ENCODE measurements at regions not wholly inside any gene's neighbourhood (a gene's known extent, or its start where the extent isn't known, plus 50 kb on each side); places are given as distances from the start of the nearest gene placed in this dataset.

DNA sequence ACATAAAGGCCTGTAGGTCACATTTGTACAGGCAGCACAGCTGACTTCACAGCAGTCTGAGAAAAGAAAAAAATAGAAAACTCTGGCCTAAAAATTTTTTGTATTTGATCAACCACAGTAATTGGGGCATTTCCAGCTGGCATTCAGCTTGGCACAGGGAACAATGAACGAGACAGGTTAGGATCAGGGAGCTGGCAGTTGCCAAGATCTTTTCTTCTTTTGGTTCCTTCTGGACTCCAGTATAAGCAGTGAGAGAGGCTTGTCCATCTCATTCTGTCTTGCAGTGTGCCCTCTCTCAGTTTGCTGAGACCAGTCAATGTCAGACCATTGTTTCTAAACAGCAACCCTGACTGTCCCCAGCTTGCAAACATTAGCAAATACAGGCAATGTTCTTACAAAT lies 601.1 kb downstream of the TLR4 start:
- no peak for DNase-seq (ENCODE audit: low read depth)

DNA sequence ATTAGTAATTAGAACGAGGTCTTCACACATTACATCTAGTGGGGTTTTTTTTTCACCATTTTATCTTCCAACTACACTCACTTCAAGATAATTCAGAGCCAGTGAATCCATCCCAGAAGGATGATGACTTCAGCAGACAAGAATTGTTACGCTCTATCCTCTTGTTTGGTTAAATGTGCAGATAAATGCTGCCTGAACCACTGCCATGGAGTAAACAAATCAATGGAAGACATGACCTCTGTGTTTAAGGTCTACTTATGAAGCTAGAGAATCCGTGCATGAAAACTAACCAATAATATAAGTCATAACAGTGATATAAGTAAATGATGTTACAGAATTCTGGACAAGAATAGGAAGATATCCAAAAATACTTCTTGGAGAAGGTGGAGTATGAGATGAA lies 602.6 kb downstream of the TLR4 start:
- DNase-seq (ENCODE audit: low read depth), result peak; percentile 3

DNA sequence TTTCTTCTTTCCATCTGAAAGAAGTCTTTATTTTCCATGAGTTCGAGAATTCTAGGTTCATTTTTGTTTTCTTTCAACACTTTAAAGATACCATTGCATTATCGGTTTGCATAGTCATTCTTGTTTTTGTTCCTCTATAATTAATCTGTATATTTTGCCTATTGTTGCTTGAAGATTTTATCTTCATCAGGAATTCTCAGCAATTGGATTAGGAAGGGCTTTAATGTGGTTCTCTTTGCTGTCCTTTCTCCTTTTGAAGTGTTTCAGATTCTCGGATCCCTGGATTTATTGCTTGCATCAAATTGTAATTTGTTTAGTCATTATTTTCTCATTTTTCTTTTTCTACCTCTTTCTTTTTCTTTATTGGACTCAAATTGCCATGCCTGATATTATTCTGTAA lies 609.8 kb downstream of the TLR4 start:
- no peak for DNase-seq (ENCODE audit: low read depth)

DNA sequence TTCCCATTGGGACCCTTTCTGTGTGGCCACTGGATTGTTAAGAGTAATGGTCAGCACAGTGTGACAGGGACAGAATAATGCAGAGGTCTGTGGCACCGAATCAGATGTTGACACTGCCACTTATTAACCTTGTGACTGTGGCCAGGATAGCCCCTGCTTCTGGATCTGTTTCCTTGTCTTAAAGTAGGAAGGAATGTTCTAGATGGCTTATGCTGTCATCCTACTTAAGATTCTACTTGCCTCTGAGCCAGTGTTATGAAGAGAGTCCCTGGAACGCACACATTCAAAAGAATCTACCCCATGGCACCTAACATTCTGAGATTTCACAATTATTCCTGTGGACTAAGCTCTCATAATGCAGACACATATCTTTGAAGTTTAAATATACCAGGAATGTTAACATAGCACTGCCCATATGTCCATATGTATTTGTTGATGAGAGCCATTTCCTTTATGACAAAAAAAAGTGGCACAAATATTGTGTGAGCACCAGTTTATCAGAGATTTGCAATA lies 612.7 kb downstream of the TLR4 start:
- DNase-seq (ENCODE audit: low read depth), result no peak

DNA sequence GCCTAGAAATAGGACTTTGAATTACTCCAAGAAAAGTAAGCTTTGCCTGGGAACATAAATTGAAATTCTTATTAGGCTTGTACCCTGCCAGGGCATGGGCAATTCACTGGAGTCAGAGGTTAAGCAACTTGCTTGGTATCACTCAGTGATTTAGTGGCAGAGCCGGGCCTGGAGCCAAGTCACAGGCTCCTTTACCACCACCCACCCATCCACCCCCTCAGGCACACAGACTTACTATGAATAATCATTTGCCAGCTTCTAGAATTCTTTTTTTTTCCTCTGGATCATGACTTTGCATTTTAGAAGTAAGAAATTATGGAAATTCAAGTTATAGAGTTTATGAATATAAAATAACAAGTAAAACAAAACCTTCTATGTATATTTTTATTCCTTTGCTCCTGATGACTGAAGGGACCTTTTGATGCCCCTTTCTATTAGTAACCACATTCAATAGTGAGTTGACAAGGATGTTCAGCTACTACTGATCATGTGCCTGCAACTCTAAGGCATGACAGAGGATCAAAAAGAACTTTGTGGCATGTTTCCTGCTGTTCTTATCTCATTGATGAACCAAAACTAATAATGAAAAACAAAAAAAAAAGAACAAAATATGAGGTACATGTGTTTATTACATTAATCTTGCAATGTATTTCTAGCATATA lies 614.7 kb downstream of the TLR4 start:
- peak; percentile 20 for DNase-seq (ENCODE audit: low read depth)

DNA sequence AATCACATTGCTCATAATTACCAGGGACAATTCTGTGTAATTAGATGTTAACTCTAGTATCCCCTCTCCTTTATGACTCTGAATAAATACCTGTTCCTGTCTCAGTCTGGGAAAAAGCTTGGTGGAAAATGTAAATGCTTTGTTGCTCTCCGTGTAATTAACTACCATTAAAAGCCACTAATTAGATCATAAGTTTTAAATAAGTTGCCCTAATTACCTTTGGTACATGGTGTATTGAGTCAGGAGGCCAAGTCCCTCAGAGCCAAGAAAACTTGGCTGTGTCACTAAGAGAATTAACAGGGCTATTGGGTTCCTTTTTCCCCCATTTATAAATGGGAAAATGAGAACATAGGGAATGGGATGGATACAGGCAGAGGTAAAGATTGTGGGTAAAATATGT lies 617.6 kb downstream of the TLR4 start:
- no peak for DNase-seq (ENCODE audit: low read depth)

DNA sequence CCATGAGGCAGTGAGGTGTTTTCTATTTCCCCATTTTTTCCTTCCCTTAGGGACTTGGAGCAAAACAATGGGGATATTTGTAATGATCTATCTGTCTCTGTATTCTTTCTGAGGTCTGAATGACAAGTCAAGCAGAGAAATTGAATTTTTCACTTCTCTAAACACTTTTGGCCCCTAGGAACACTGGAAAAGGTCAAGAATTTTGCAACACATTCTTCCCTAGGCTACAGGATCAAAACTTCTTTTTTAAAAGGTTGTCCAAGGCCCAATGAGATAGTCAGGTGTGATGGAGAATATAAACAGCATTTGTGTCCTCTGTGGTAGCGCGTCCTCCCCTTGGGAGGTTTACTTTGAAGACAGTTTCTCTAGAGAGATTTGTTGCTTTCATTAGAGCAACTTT lies 620.5 kb downstream of the TLR4 start:
- DNase-seq (ENCODE audit: low read depth), result no peak

DNA sequence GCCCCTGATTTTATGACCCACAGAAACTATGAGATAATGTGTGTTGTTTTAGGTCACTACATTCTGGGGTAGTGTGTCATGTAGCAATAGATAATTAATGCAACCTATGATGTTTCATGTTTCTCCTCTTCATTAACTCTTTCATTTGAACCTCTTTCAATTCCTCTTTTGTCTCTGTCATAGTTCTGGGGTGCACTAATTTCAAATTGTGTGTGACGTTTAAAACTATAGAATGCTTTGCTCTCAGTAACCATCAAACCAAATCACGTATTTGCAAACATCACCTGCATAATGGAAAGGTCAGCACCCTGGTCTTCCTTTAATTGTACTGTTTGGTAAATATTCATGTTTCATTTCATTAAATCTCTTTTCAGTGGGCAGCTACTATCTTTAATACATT lies 621.6 kb downstream of the TLR4 start:
- no peak for DNase-seq (ENCODE audit: low read depth)

DNA sequence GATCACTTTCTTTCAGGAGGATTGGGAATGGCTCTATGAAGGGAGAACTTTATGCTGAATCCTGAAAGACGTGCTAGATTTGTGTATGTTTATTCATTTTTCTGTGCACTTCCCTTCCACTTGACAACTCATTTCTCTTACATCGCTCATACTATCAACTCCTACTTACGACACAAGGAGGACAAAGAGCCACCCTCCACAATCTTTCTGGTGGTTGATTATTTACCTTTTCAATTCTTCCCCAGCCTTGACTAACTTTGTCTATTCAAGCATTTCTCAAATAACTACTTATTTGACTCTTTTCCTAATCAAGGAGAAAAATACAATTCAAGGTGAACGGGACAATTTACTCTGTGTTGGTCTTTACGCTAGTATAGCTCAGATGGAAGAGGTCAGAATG lies 622.1 kb downstream of the TLR4 start:
- DNase-seq (ENCODE audit: low read depth), result no peak

DNA sequence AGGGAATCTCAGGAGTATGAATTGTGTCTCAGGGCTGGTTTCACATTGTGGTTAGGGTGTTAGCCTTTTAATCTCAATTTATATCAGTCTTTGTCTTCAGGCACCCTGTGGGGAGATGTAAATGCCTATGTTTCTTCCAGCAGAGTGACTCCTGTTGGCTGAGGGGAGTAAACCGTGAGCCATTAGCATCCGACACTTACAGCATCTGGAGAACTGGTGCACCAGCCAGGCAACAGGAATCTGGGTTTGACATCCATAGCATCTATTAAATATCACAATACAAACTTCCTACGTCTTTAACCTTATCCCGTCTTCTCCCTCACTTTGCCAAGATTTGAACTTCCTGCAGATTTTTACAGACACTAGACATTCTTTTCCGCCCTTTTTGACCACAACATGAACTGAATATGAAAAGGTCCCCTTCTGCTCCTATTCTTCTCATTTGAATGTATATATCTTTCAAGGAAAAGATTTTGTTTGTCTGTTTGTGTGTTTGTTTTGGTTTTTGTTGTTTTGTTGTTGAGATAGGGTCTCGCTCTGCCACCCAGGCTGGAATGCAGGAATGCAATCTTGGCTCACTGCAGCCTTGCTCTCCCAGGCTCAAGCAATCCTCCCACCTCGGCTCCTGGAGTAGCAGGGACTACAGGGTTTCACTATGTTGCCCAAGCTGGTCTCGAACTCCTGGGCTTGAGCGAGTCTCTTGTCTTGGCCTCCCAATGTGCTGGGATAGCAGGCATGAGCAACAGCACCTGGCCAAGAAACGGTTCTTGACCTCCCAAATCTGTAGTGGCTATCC lies 626.2 kb downstream of the TLR4 start:
- DNase-seq (ENCODE audit: low read depth), result peak; percentile 12

DNA sequence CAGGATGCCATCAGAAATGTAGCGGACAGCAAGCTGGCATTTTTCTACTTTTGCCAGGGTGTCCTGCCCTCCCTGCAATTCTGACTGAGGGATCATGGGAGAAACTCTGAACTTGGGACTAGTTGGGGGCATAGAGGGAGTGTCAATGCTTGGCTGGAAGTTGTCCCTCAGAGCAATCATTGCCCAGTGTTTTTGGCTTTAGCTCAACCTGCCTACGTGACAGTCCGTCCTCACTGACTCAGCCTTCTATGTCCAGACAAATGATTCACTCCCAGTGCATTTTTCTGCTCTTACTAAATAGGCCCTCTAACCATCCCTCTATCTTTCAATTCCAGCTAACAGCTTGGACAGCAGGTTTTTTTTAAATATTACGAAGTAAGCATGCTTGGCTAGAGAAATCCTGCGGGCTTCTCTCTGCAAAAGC lies 627.4 kb downstream of the TLR4 start:
- peak; percentile 91 for DNase-seq (ENCODE audit: low read depth)

DNA sequence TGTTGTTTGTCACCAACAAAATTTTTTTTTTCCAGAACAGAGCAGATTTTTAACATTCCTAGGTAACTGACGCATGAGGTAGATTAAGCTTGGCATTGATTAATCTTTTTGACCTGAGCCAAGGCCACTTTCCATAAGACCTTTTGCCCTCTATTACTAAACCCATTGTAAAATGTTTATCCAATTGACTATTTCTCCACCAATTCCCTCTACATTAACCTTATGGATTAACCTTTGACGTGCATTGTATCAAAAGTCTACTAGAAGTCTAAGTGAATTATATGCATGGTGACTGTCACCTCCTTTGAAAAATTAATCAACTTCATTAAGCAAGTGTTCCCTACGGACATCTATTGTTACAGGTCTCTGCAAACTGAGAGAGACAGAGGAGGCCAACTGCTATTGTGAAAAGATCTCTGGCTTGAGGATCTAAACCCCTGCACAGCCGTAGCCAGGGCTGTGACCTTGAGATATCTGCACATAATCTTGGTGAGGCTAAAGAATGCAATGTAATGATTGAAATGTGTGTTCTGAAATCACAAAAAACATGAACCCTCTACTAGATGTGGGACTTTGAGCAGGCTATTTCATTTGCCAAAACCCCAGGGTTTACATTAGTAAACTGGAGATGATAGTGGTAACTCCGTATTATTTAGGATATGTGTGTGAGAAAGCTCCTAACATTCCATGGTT lies 632.2 kb downstream of the TLR4 start:
- peak; percentile 53 for DNase-seq (ENCODE audit: low read depth)

DNA sequence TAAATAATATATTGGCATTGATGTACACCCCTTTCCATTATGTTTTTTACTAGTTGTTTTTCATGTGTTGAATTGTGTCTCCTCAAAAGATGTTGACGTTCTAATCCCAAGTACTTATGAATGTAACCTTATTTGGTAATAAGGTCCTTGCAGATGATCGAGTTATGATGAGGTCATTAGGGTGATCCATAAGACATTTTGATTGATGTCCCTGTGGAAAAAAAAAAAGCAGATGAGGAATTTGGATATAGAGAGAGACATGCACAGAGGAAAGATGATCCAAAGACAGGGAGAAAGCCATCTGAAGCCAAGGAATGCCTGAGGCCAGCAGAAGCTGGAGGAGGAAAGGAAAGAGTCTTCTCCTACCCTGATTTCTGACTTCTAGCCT lies 632.7 kb downstream of the TLR4 start:
- peak; percentile 63 for DNase-seq (ENCODE audit: low read depth)

DNA sequence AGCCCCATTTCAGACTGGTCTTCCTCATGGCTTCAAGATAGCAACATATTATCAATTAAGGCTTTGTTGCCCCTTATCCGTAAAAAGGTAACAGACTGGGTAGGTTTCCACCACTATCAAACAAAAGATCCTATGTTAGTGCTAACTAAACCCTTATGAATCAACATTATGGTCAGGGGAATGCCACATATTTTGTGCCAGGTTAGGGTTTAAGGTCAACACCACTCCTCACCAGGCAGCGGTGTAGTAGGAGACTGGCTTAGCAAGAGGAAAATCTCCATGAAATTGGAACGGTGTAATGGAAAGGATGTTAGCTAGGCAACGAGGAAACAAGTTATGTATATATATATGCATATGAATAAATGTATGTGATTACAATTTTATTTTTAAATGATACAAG lies 655.8 kb downstream of the TLR4 start:
- DNase-seq (ENCODE audit: low read depth), result no peak

DNA sequence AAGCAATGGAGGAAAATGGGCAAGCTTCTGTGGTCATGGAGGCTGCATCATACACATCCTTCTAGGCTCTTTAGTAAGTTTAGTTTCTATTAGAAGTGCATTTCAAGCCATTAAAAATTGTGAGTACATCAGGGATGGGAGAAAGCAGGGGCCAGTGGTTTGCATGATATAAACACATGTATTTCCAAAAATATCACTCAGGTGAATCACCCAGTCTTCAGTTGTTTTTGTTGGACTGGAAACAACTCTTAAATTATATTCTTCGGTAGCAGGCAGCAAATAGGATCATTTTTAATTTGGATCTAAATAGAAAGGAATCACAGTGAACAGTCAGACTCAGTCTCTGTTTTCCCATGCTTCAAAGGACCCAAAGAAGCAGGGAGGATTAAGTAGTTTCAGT lies 657.9 kb downstream of the TLR4 start:
- no peak for DNase-seq (ENCODE audit: low read depth)

DNA sequence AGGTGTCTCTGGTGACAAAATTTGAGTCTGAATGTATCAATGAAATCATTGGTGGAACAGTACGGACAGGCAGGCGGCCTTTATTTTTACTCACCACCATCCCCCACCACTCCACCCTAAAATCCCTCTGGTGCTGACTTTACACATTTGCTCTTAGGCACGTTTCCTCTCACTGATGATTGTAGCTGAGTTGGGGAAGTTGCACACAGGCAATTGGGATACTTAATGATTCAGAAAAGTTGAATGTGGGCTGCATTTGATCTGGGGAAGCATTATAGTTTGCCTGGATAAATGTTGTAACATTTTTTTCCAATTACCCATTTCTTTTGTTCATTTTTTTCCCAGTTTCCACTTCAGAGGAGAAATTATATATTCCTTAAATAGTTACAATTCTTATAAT lies 658.4 kb downstream of the TLR4 start:
- no peak for DNase-seq (ENCODE audit: low read depth)

DNA sequence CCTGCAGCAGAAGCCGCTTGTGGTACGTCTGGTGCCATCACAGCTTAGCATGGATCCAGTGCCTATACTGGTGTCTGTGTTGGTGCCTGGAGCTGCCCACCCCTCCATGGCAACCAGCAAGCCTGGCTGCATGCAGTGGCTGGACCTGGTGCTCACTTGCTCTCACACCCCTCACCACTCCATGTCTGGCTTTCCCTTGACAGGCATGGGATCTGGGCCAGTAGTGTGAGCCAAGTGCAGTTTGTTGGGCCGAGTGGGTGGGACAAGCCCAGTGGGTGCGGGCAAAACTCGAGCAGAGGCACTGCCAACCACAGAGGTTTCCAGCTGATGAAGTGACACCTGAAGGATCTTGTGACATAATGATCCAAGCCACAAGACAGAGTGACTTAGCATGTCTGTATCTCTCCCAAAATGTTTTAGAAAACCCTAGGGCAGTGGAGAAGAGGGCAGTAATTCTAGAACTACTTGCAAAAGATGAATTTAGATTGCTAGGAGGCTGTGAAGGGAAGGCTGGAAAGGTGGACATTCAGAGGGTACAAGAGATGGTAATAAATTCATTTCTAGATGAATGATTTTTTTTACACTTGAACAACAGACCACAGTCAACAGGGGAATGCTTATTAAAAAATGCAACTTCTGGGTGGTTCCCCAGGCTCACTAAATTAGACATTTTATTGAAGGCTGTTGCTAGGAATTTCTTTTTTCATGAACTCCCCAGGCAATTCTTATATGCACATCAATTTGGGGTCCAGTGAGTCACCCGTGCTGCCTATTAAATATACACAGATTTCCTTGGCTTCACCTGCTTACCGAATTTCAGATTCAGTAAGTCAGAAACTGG lies 660.3 kb downstream of the TLR4 start:
- DNase-seq (ENCODE audit: low read depth), result no peak

DNA sequence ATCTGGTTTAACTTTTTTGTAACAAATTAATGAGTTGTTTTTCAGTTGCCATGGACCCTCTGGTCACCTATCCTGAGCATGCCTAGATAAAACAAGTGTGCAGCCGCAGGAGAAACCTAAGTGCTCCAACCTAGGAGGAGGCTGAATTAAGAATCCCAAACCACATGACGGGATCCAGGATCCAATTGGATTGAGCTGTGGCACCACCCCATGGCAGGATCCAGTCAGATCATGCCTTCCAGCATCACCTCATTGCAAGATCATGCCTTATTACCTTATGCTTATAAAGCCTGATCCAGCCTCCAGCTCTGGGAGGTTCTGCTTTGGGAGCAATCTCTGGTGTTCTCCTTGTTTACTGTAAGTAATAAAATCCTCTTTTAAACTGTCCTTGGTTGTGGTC lies 662.0 kb downstream of the TLR4 start:
- no peak for DNase-seq (ENCODE audit: low read depth)

DNA sequence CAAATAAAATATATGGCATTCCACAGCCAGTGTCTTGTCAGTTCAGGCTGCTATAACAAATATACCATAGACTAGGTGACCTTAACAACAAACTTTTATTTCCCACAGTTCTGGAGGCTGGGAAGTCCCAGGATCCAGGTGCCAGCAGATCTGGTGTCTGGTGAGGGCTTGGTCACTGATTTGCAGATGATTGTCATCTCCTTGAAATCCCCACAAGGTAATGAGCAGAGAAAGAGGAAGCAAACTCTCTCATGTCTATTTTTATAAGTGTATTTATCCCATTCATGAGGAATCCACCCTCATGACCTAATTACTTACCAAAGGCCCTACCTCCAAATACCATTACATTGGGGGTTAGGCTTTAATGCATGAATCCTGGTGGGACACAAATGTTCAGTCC lies 663.2 kb downstream of the TLR4 start:
- no peak for DNase-seq (ENCODE audit: low read depth)

DNA sequence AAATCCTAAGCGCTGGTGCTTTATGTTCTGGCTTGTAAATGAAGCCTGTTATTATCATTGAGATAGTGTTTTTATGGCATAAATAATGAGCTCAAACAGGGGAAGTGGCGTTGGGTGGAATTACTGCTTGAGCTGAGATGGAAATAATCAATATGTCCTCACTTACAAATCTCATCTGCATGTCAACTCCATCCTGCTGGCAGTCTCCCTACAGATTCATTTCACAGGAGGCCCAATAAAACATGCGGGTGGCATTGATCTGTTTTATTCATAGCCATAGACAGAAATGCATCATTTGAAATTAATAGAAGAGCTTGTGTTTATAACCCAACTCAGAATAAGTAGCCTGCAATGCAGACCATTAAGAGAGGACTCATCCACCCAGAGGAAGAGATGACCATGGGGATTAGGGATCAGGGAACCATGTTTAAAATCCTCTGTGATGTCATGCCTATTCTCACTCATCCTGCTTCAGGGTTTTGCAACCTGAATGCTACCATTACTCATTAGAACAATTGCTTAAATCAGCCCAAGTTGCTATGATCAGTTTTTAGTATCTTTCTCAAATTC lies 680.4 kb downstream of the TLR4 start:
- DNase-seq (ENCODE audit: low read depth), result no peak

DNA sequence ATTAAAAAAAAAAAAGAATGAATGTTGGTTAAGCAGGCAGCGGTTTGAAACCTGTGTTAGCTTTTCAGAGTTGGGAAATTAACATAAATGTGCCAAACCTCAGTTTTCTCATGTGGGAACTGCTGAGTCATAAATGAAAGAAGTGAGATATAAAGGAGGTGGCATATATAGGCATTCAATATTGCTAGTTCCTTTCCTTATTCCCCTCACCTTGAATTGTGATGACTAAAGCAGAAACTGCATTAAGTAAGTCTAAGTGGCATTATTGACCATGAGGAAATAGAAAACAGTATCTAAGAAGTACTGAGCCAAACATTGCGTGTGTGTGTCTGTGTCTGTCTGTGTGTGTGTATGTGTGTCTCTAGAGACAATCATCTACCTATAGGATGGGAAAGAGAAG lies 691.2 kb downstream of the TLR4 start:
- DNase-seq (ENCODE audit: low read depth), result no peak

DNA sequence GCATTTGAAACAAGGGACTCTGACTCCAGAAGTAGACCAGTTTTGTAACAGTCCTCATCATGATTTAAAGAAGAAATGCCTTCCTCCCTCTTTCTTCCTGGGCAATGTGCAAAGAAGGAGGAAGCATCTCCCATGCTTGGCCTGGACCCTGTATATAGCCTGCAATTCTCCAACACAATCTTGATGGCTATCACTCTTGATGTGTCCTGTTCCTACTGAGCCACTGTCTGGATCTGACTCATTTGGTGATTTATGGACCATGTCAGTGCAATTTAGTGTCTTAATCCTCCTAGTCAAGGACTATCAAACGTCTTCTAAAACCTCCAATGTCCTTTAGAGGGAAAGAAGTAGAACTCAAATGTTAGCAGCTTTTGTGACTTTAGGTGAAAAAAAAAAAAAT lies 697.3 kb downstream of the TLR4 start:
- no peak for DNase-seq (ENCODE audit: low read depth)

All from amniotic epithelial cell (primary cell).